ENCODE measurements at regions not wholly inside any gene's neighbourhood (a gene's known extent, or its start where the extent isn't known, plus 50 kb on each side); places are given as distances from the start of the nearest gene placed in this dataset.

GRCh38 chr10:5303504-5303903 lies 61.3 kb upstream of the UCN3 start:
- in situ Hi-C loops (cut with MboI; ENCODE audit: low sequenced_read_pairs), result no loop called here

- in situ Hi-C loops (cut with MboI; ENCODE audit: low sequenced_read_pairs), result no loop called here
Observed at GRCh38 chr10:5305374-5305773, 59.4 kb upstream of the UCN3 start.

GRCh38 chr10:5310914-5311313 lies 53.9 kb upstream of the UCN3 start:
- in situ Hi-C loops (cut with MboI; ENCODE audit: low sequenced_read_pairs), result no loop called here

- in situ Hi-C loops (cut with MboI; ENCODE audit: low sequenced_read_pairs), result no loop called here
Observed at GRCh38 chr10:5311617-5312016, 53.1 kb upstream of the UCN3 start.

GRCh38 chr10:5314840-5315239 lies 49.9 kb upstream of the UCN3 start:
- in situ Hi-C loops (cut with MboI; ENCODE audit: low sequenced_read_pairs), result no loop called here

All from HL-60/S4 treated with phorbol 12-myristate 13-acetate at 8.2 ng/mL for 4 days and 3 days (cell line).